ENCODE measurements at regions not wholly inside any gene's neighbourhood (a gene's known extent, or its start where the extent isn't known, plus 50 kb on each side); places are given as distances from the start of the nearest gene placed in this dataset.
A peak's percentile ranks its signal among the peaks of the same experiment; 100 is the strongest.

- Histone ChIP-seq H2AK9ac (replicated peaks; ENCODE audit: low read depth, low read length, poor library complexity) (no peak overlapping the region), H4K5ac (ENCODE audit: low read depth, low read length) (peak overlapping the region; percentile 75; the same call in 1 of the 2 replicates), H2AFZ (replicated peaks; ENCODE audit: low read length, poor library complexity) (peak overlapping the region; percentile 40), H4K91ac (ENCODE audit: insufficient read depth, low read depth, low read length) (no peak overlapping the region; the same call in 1 of the 2 replicates), H3K4me1 (ENCODE audit: control insufficient read depth, insufficient read depth, low read length) (peaks cover 4% of the 10 kb centered on the region), H3K9ac (ENCODE audit: low read depth, low read length) (no peak overlapping the region), H3K9me3 (ENCODE audit: control insufficient read depth, insufficient read depth, low read length) (peaks cover 3% of the 10 kb centered on the region), H2BK120ac (ENCODE audit: low read depth, low read length) (peak overlapping the region; percentile 22; the same call in 1 of the 2 replicates), H3K23ac (ENCODE audit: low read depth, low read length) (no peak overlapping the region), H2BK5ac (ENCODE audit: low read depth, low read length, poor library complexity, severe bottlenecking) (no peak overlapping the region), H2AK5ac (ENCODE audit: low read depth, low read length) (peak overlapping the region; percentile 56), H3K4ac (ENCODE audit: low read depth, low read length) (peak overlapping the region; percentile 62), H2BK15ac (ENCODE audit: low read depth, low read length) (peak overlapping the region; percentile 60; the same call in 1 of the 3 replicates), H3K4me3 (ENCODE audit: insufficient read depth, low read depth, low read length) (no peak overlapping the region), H4K8ac (ENCODE audit: low read depth in 2 of 2, low read length in 2 of 2) (0 out of 4 replicates have a peak overlapping the region, but pooled peaks of 1 of the 2 experiments have one; percentile 12), H3K56ac (ENCODE audit: extremely low read depth, insufficient read depth, low read length) (no peak overlapping the region), H2BK20ac (ENCODE audit: low read depth, low read length) (no peak overlapping the region), H3K18ac (ENCODE audit: low read depth, low read length) (peak overlapping the region; percentile 16; the same call in 1 of the 2 replicates), H3K4me2 (ENCODE audit: low read depth, low read length) (peak overlapping the region; percentile 49; the same call in 1 of the 2 replicates), H3K9me1 (ENCODE audit: insufficient read depth, low read length) (peaks cover 6% of the 10 kb centered on the region; the same call in 1 of the 2 replicates), H4K20me1 (ENCODE audit: insufficient read depth, low read length) (no peaks in the 10 kb centered on the region), H3K79me1 (ENCODE audit: low read depth in 1 of 2, low read length in 2 of 2) (no peaks in the 10 kb centered on the region), H3K36me3 (ENCODE audit: control insufficient read depth, insufficient read depth, low read length) (no peaks in the 10 kb centered on the region), H3K27ac (ENCODE audit: insufficient read depth, low read length) (peak overlapping the region; percentile 25; the same call in 1 of the 2 replicates), H3K14ac (replicated peaks; ENCODE audit: low read depth, low read length) (peak overlapping the region; percentile 57; the same call in 1 of the 2 replicates), H3K27me3 (ENCODE audit: control insufficient read depth, insufficient read depth, low read length) (no peaks in the 10 kb centered on the region)
- in situ Hi-C loops (cut with MboI; ENCODE audit: low sequenced_read_pairs), result no loop called here
- DNase-seq, result no peak
- intact Hi-C loops (cut with micrococcal nuclease), result no loop called here
- dilution Hi-C loops (cut with HindIII; ENCODE audit: low sequenced_read_pairs, unreplicated experiment), result no loop called here
- WGBS, 2 experiments (ENCODE audit: extremely low coverage in 2 of 2, insufficient read length in 1 of 2), result 50% methylated on average over 1 of the region's 3 CpGs; no CpG with 5 or more reads in 1 of the 2 experiments
- ATAC-seq (ENCODE audit: low read depth), result no peak
- CTCF ChIA-PET, result no interaction called here
- POLR2A ChIA-PET (ENCODE audit: unreplicated experiment), result no interaction called here
- no TSS peak for BruUV-seq (replicated peaks)
- TF ChIP-seq NFE2L2 (IDR thresholded peaks at IDR 0.05; ENCODE audit: low read depth, low read length) (no peak), POLR2A (IDR thresholded peaks at IDR 0.05; ENCODE audit: low read depth, low read length) (no peak), MXI1 (IDR thresholded peaks at IDR 0.05; ENCODE audit: borderline replicate concordance, low read depth, low read length) (no peak), CEBPB (IDR thresholded peaks at IDR 0.05; ENCODE audit: low read depth, low read length) (no peak), FOS (IDR thresholded peaks at IDR 0.05; ENCODE audit: low read depth, low read length) (no peak), MAZ (IDR thresholded peaks at IDR 0.05; ENCODE audit: borderline replicate concordance, low read depth, low read length) (no peak), RCOR1 (IDR thresholded peaks at IDR 0.05; ENCODE audit: insufficient replicate concordance, low read length) (no peak)
Measured at GRCh38 chr6:22007469-22007868, 289.4 kb downstream of the PRL start.
